Loucy (cell line): ENCODE measurements at regions not wholly inside any gene's neighbourhood (a gene's known extent, or its start where the extent isn't known, plus 50 kb on each side); places are given as distances from the start of the nearest gene placed in this dataset.

ENCODE experiments used
- EZH2phosphoT487 ChIP-seq: fragments of 200-600 bp; IDR thresholded peaks from 2 replicates; pipeline ENCODE4 v1.6.1; 2018; ENCODE audit warnings: antibody characterized with exemption, mild to moderate bottlenecking, moderate library complexity, borderline replicate concordance
- TF ChIP-seq, protein P1 (sequence below): fragments of 200-600 bp; sonication (generic); conservative IDR thresholded peaks from 2 replicates; pipeline ENCODE4 v1.5.1; 2014; ENCODE audit warnings: mild to moderate bottlenecking, antibody characterized with exemption, low read length

DNA sequence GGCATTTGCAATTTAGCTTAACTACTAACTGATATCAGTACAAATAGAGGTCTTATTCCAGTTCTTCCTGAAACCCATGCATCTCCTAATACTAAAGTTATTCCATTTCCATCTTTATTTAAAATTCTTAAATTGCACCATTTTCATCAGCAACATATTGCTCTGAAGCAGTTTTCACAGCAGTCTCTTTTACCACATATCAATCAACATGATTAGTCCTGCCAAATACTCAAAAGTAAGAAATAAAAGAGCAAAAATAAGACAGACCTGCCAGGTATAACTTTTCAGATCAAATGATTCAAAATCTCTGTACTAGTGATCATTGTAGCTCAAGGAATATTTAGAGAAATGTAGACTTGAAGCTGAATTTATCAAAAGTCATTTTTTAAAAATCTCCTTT lies 141.7 kb downstream of the SLITRK1 start:
- TF ChIP-seq, protein P1, sequence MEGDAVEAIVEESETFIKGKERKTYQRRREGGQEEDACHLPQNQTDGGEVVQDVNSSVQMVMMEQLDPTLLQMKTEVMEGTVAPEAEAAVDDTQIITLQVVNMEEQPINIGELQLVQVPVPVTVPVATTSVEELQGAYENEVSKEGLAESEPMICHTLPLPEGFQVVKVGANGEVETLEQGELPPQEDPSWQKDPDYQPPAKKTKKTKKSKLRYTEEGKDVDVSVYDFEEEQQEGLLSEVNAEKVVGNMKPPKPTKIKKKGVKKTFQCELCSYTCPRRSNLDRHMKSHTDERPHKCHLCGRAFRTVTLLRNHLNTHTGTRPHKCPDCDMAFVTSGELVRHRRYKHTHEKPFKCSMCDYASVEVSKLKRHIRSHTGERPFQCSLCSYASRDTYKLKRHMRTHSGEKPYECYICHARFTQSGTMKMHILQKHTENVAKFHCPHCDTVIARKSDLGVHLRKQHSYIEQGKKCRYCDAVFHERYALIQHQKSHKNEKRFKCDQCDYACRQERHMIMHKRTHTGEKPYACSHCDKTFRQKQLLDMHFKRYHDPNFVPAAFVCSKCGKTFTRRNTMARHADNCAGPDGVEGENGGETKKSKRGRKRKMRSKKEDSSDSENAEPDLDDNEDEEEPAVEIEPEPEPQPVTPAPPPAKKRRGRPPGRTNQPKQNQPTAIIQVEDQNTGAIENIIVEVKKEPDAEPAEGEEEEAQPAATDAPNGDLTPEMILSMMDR, result no peak
- TF ChIP-seq EZH2phosphoT487, result no peak
